Skeletal muscle cell (primary cell): ENCODE measurements at regions not wholly inside any gene's neighbourhood (a gene's known extent, or its start where the extent isn't known, plus 50 kb on each side); places are given as distances from the start of the nearest gene placed in this dataset.
"Not testable (repeated sequence)": the region's sequence is repeated elsewhere in the genome, so short reads cannot be mapped to it uniquely, and the experiment has no call there.

ENCODE experiments used
- DNase-seq: peaks from one replicate; pipeline ENCODE4 v3.0.0-alpha.2; 2010; ENCODE audit warnings: low read depth
- H3K4me3 ChIP-seq: 2 replicates; pipeline ENCODE4 v1.5.1; 2011; ENCODE audit warnings: low read depth, mild to moderate bottlenecking, control low read depth, low read length, moderate library complexity

GRCh38 chr2:125172181-125172580 is 1147.1 kb downstream of the CNTNAP5 start:
- DNase-seq = no peak
- no peak overlapping the region for H3K4me3 ChIP-seq

GRCh38 chr2:125175415-125175814 is 1150.3 kb downstream of the CNTNAP5 start:
- no peak for DNase-seq

GRCh38 chr2:125185691-125186270 is 1160.7 kb downstream of the CNTNAP5 start:
- no peak overlapping the region for H3K4me3 ChIP-seq
- DNase-seq = no peak

More at GRCh38 chr2:125175415-125175814, 1150.3 kb downstream of the CNTNAP5 start:
- H3K4me3 ChIP-seq = no peak overlapping the region

- H3K4me3 ChIP-seq = no peak overlapping the region
- DNase-seq = no peak
Observed at GRCh38 chr2:125207431-125207830, 1182.3 kb downstream of the CNTNAP5 start.

- no peak for DNase-seq
- no peak overlapping the region for H3K4me3 ChIP-seq
Observed at GRCh38 chr2:125216321-125216720, 1191.2 kb downstream of the CNTNAP5 start.

GRCh38 chr2:125224188-125224587 is 1199.1 kb downstream of the CNTNAP5 start:
- H3K4me3 ChIP-seq = no peak overlapping the region
- DNase-seq = no peak

GRCh38 chr2:125224830-125225229 is 1199.7 kb downstream of the CNTNAP5 start:
- DNase-seq = no peak
- H3K4me3 ChIP-seq = no peak overlapping the region

- H3K4me3 ChIP-seq = no peak overlapping the region
- no peak for DNase-seq
Observed at GRCh38 chr2:125227843-125228392, 1202.8 kb downstream of the CNTNAP5 start.

- no peak overlapping the region for H3K4me3 ChIP-seq
- DNase-seq = no peak
Observed at GRCh38 chr2:125240870-125241269, 1215.8 kb downstream of the CNTNAP5 start.

GRCh38 chr2:125243074-125243473 is 1218.0 kb downstream of the CNTNAP5 start:
- DNase-seq = no peak

GRCh38 chr2:125254010-125254409 is 1228.9 kb downstream of the CNTNAP5 start:
- no peak for DNase-seq
- H3K4me3 ChIP-seq = no peak overlapping the region

More at GRCh38 chr2:125243074-125243473, 1218.0 kb downstream of the CNTNAP5 start:
- no peak overlapping the region for H3K4me3 ChIP-seq

GRCh38 chr2:125259451-125259850 is 1234.4 kb downstream of the CNTNAP5 start:
- no peak overlapping the region for H3K4me3 ChIP-seq
- DNase-seq = no peak

GRCh38 chr2:125260366-125260930 is 1235.4 kb downstream of the CNTNAP5 start:
- H3K4me3 ChIP-seq, DNase-seq: not testable (repeated sequence)

- no peak overlapping the region for H3K4me3 ChIP-seq
- no peak for DNase-seq
Observed at GRCh38 chr2:125264453-125264852, 1239.4 kb downstream of the CNTNAP5 start.

GRCh38 chr2:125267683-125268082 is 1242.6 kb downstream of the CNTNAP5 start:
- no peak overlapping the region for H3K4me3 ChIP-seq
- DNase-seq = no peak

GRCh38 chr2:125272651-125273050 is 1247.6 kb downstream of the CNTNAP5 start:
- DNase-seq = no peak
- no peak overlapping the region for H3K4me3 ChIP-seq

GRCh38 chr2:125274718-125275117 is 1249.6 kb downstream of the CNTNAP5 start:
- H3K4me3 ChIP-seq = no peak overlapping the region
- no peak for DNase-seq

GRCh38 chr2:125280265-125280664 is 1255.2 kb downstream of the CNTNAP5 start:
- DNase-seq = no peak
- H3K4me3 ChIP-seq = no peak overlapping the region

GRCh38 chr2:125281242-125281641 is 1256.2 kb downstream of the CNTNAP5 start:
- no peak overlapping the region for H3K4me3 ChIP-seq
- DNase-seq = no peak

GRCh38 chr2:125296742-125297141 is 1271.7 kb downstream of the CNTNAP5 start:
- no peak overlapping the region for H3K4me3 ChIP-seq
- DNase-seq = no peak
